ENCODE measurements at regions not wholly inside any gene's neighbourhood (a gene's known extent, or its start where the extent isn't known, plus 50 kb on each side); places are given as distances from the start of the nearest gene placed in this dataset.

GRCh38 chr3:180855364-180855763 lies 57.1 kb upstream of the FXR1 start:
- TF ChIP-seq ARNTL (CRISPR knock-in tag; IDR thresholded peaks at IDR 0.05; ENCODE audit: borderline replicate concordance, low read depth): no peak
- no peak for TF ChIP-seq OSR1 (CRISPR knock-in tag; IDR thresholded peaks at IDR 0.05)
- TF ChIP-seq, protein P1, sequence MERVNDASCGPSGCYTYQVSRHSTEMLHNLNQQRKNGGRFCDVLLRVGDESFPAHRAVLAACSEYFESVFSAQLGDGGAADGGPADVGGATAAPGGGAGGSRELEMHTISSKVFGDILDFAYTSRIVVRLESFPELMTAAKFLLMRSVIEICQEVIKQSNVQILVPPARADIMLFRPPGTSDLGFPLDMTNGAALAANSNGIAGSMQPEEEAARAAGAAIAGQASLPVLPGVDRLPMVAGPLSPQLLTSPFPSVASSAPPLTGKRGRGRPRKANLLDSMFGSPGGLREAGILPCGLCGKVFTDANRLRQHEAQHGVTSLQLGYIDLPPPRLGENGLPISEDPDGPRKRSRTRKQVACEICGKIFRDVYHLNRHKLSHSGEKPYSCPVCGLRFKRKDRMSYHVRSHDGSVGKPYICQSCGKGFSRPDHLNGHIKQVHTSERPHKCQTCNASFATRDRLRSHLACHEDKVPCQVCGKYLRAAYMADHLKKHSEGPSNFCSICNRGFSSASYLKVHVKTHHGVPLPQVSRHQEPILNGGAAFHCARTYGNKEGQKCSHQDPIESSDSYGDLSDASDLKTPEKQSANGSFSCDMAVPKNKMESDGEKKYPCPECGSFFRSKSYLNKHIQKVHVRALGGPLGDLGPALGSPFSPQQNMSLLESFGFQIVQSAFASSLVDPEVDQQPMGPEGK (CRISPR knock-in tag; IDR thresholded peaks at IDR 0.05; ENCODE audit: borderline replicate concordance): no peak
- TF ChIP-seq ZFP30 (CRISPR knock-in tag; IDR thresholded peaks at IDR 0.05): no peak
- no peak for TF ChIP-seq ESRRG (CRISPR knock-in tag; IDR thresholded peaks at IDR 0.05)
- TF ChIP-seq, protein P2, sequence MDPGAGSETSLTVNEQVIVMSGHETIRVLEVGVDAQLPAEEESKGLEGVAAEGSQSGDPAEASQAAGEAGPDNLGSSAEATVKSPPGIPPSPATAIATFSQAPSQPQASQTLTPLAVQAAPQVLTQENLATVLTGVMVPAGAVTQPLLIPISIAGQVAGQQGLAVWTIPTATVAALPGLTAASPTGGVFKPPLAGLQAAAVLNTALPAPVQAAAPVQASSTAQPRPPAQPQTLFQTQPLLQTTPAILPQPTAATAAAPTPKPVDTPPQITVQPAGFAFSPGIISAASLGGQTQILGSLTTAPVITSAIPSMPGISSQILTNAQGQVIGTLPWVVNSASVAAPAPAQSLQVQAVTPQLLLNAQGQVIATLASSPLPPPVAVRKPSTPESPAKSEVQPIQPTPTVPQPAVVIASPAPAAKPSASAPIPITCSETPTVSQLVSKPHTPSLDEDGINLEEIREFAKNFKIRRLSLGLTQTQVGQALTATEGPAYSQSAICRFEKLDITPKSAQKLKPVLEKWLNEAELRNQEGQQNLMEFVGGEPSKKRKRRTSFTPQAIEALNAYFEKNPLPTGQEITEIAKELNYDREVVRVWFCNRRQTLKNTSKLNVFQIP (CRISPR knock-in tag; IDR thresholded peaks at IDR 0.05; ENCODE audit: borderline replicate concordance, low read depth): no peak
- TF ChIP-seq RARB (CRISPR knock-in tag; IDR thresholded peaks at IDR 0.05): no peak
- TF ChIP-seq, protein P3, sequence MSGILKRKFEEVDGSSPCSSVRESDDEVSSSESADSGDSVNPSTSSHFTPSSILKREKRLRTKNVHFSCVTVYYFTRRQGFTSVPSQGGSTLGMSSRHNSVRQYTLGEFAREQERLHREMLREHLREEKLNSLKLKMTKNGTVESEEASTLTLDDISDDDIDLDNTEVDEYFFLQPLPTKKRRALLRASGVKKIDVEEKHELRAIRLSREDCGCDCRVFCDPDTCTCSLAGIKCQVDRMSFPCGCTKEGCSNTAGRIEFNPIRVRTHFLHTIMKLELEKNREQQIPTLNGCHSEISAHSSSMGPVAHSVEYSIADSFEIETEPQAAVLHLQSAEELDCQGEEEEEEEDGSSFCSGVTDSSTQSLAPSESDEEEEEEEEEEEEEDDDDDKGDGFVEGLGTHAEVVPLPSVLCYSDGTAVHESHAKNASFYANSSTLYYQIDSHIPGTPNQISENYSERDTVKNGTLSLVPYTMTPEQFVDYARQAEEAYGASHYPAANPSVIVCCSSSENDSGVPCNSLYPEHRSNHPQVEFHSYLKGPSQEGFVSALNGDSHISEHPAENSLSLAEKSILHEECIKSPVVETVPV (CRISPR knock-in tag; IDR thresholded peaks at IDR 0.05): no peak
- no peak for ATAC-seq

GRCh38 chr3:180855956-180856355 lies 56.5 kb upstream of the FXR1 start:
- TF ChIP-seq ZC3H10 (CRISPR knock-in tag; IDR thresholded peaks at IDR 0.05): no peak
- TF ChIP-seq ARNTL (CRISPR knock-in tag; IDR thresholded peaks at IDR 0.05; ENCODE audit: borderline replicate concordance, low read depth): no peak
- TF ChIP-seq TOX (CRISPR knock-in tag; IDR thresholded peaks at IDR 0.05; ENCODE audit: borderline replicate concordance): no peak
- ATAC-seq: no peak

- TF ChIP-seq RARB (CRISPR knock-in tag; IDR thresholded peaks at IDR 0.05): no peak
- TF ChIP-seq ZFP3 (CRISPR knock-in tag; IDR thresholded peaks at IDR 0.05): no peak
- TF ChIP-seq, protein P3 (CRISPR knock-in tag; IDR thresholded peaks at IDR 0.05): no peak
- TF ChIP-seq ZNF565 (CRISPR knock-in tag; conservative IDR thresholded peaks at IDR 0.05; ENCODE audit: low read depth): no peak
- TF ChIP-seq, protein P1 (CRISPR knock-in tag; IDR thresholded peaks at IDR 0.05; ENCODE audit: borderline replicate concordance): no peak
- no peak for ATAC-seq
Measured at GRCh38 chr3:180860180-180860858, 52.2 kb upstream of the FXR1 start.

Measured in SK-N-SH treated with all-trans-retinoic acid at 6 μM for 48 hours (cell line).